Activated CD4-positive, CD25-positive, alpha-beta regulatory T cell treated with anti-CD3 and anti-CD28 coated beads, Interleukin-2, amount 50 U/mL, for 16 hours (primary cell): ENCODE measurements at regions not wholly inside any gene's neighbourhood (a gene's known extent, or its start where the extent isn't known, plus 50 kb on each side); places are given as distances from the start of the nearest gene placed in this dataset.
"Not testable (repeated sequence)": the region's sequence is repeated elsewhere in the genome, so short reads cannot be mapped to it uniquely, and the experiment has no call there.

ENCODE experiments used
- DNase-seq: peaks from one replicate; pipeline ENCODE4 v3.0.0-alpha.2; 2020; ENCODE audit warnings: low read depth, low spot score

DNA sequence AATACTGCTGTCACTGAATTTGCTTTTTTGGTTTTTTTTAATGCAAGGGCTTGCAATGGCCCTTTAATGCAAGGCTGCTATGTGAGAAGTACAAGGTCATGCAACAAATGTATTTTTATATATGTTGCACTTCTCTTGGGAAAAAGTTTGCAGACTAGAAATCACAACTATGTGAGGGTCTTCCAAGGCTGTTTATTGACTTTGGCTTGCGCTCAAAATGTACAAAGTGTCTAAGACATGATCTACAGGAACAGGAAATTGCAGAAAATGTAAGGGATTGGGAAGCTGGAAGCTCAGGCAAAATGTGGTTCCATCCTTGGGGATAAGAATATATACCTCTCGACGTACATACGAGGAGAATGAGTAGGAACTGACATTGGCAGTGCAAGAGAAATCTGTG is 92.2 kb upstream of the F13A1 start:
- DNase-seq, result no peak

DNA sequence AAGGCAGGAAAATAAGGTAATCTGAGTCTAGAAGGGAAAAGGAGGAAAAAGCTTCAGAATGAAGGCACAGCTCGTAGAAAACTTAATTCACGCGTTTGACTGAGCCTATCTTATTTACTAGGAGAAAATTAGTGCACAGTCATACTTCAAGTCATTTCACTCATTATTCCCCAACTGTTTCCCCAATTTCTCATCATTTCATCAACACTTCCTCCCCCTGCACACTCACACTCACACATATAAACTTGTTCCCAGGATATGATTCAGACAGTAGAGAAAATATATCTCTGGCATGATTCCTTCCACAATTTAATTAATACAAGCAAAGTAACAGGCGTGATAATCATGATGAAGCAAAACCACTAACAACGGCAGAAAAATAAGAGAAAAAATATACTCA is 94.5 kb upstream of the F13A1 start:
- DNase-seq, result no peak

GRCh38 chr6:6417475-6417874 is 97.0 kb upstream of the F13A1 start:
- no peak for DNase-seq

DNA sequence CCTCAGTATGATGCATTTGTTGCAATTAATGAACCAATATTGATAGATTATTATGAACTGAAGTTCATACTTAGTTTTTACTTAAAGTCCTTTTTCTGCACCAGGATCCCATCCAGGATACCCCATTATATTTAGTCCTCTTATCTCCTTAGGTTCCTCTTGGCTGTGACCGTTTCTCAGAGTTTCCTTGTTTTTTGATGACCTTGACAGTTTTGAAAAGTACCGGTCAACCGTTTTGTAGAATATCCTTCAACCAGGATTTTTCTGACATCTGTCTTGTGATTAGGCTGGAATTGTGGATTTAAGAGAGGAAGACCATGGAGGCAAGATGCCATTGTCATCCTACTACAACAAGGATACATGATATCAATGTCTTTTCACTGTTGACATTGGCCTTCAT is 98.0 kb upstream of the F13A1 start:
- no peak for DNase-seq

DNA sequence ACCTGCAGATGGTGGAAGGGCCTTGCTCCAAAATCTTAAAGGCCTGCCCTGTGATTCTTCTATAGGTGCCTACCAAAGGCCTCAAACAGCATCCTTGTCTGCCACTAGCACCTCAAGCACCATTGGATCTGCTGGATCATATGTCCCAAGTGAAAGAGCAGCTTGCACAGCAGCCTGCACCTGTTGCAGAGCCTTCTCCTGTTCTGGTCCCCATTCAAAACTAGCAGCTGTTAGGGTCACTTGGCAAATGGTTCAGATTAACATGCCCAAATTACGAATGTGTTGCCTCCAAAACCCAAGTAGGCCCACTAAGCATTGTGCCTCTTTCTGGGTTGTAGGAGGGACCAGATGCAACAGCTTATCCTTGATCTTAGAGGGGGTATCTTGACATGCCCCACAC is 99.6 kb upstream of the F13A1 start:
- DNase-seq, result no peak

DNA sequence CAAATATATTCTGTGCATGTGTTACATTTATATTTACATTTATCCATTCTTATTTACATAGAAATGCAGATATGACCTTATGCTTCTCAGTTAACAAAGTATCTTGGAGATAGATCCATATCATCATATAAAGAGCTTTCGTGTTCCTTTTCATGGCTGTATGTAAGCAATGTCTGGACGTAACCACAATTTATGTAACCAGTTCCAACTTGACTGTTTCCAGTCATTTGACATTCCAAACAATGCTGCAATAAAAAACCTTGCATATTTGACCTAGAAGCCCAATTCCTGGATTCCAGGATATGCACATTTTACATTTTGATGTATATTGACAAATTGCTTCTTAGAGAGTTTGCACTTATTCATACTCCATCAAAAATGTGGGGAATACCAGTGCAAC is 113.7 kb upstream of the F13A1 start:
- no peak for DNase-seq

DNA sequence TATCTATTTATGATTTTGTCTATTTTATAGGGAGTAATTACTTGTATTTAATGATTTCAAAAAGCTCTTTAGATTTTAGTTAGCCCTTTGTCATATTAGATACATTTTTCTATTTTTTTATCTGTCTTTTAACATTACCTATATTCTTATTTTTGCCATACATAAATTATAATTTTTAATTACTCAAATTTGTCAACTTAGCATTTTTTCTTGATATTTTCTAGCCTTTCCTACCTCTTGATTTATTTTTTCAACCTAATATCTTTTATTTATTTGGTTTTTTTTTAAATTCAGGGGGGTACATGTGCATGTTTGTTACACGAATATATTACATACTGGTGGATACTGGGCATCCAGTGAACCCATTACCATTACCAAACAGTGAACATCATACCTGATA is 114.3 kb upstream of the F13A1 start:
- DNase-seq, result no peak

DNA sequence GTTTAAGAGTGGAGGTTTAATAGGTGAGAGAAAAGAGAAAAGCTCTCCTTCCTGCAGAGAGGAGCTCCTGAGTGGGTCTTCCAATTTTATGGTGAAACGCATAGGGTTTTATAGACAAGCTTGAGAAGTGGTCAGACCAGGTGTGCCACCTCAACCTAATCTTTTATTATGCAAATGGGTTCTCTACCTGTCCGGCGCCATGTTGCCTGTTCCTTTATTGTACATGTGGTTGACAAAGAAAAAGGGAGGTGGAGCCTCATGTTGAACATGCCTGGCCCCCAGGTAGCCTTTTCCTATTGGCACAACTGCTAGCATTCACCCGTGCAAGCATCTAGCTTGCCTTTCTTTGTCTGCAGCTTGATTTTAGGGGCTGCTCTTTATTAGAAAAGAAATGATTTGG is 115.9 kb upstream of the F13A1 start:
- no peak for DNase-seq

DNA sequence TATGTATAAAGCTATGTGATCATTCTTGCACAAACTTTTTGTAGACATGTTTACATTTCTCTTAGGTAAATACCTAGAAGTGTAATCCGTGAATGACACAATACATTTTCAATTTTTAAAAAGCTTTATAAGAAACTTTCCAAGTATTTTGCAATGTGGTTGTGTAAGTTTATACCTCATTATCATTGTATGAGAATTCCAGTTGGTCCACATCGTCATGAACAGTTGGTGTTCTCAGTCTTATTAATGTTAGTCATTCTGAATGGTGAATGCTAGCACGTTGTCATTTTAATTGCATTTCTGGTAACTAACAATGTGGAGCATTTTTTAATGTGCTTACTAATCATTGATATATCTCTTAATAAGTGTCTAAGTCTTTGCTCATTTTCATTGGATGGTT is 116.5 kb upstream of the F13A1 start:
- no peak for DNase-seq

- no peak for DNase-seq
These were observed 117.8 kb upstream of the F13A1 start for GRCh38 chr6:6438286-6438685.

GRCh38 chr6:6439778-6440177 is 119.3 kb upstream of the F13A1 start:
- no peak for DNase-seq

GRCh38 chr6:6452002-6452401 is 131.5 kb upstream of the F13A1 start:
- DNase-seq, result no peak

DNA sequence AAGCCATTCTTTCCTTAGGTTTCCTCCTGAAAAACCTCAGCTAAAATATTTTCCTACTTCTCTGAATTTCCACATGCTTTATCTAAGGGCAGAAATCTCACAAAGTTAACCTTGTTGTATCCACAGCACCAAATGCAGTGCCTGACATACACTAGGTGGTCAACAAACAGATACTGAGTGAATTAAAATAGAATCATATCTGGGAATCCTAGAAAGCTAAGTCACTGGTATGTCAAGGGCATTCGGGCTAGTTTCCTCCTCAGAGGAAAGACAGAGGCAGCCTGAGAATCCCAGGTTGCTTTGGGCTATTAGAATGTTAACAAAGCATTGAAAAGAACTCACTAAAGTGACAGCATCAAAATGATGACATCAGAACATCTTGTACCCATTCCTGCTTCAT is 132.7 kb upstream of the F13A1 start:
- DNase-seq, result no peak

DNA sequence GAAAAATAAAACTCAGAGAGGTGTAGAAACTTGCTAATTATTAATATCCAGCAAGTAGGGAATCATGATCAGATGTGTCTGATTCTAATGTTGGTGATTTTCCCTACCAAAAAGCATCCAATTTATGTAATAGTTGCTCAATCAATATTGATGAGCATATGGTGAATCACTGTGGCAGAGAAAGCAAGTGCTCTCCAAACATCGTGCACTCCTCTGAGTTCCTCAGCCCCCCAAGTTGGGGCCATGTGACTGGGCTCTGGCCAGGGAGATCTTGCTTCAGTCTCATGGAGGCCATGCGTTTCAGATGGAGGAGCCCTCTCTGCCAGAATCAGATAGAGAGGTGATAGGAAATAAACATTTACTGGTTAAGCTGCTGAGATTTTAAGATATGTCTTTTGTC is 133.2 kb upstream of the LY86 start:
- no peak for DNase-seq

DNA sequence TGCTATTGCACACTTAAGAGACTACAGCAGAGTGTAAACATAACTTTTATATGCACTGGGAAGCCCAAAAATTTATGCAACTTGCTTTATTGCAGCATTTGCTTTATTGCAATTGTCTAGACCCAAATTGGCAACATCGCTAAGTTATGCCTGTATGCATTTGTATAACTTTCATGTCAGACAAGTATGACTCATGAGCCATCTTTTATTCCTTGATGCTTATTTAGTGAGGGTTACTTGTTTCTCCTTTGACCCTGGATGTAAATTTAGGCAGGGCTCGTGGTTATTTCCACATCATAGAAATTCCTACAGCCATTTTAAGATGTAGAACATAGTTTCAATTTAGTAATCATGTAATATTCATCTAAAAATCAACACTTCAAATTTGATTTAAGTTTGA is 130.3 kb upstream of the LY86 start:
- no peak for DNase-seq

DNA sequence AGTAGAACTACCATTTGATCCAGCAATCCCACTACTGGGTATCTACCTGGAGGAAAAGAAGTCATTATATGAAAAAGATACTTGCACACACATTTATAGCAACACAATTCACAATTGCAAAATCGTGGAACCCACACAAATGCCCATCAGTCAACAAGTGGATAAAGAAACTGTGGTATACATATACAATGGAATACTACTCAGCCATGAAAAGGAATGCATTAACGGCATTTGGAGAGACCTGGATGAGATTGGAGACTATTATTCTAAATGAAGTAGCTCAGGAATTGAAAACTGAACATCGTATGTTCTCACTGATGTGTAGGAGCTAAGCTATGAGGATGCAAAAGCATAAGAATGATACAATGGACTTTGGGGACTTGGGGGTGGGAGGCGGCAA is 128.6 kb upstream of the LY86 start:
- not testable (repeated sequence) for DNase-seq

DNA sequence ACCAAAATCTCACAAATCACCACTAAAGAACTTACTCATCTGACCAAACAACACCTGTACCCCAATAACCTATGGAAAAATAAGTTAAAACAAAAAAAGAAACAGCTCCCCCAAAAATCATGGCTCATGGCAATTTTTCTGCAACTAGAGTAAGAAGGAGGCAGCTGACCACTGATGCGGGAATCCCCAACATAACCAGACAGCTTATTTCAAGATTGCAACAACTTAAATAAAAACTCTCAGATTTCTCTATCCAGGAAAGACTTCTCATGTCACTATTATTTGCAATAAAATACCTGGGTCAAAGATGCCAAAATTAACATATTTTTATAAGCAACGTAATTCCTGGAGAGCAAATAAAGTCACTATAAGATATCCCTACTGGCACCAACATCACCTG is 128.1 kb upstream of the LY86 start:
- DNase-seq, result no peak

- DNase-seq, result no peak
These were observed 127.4 kb upstream of the LY86 start for GRCh38 chr6:6461138-6461537.

DNA sequence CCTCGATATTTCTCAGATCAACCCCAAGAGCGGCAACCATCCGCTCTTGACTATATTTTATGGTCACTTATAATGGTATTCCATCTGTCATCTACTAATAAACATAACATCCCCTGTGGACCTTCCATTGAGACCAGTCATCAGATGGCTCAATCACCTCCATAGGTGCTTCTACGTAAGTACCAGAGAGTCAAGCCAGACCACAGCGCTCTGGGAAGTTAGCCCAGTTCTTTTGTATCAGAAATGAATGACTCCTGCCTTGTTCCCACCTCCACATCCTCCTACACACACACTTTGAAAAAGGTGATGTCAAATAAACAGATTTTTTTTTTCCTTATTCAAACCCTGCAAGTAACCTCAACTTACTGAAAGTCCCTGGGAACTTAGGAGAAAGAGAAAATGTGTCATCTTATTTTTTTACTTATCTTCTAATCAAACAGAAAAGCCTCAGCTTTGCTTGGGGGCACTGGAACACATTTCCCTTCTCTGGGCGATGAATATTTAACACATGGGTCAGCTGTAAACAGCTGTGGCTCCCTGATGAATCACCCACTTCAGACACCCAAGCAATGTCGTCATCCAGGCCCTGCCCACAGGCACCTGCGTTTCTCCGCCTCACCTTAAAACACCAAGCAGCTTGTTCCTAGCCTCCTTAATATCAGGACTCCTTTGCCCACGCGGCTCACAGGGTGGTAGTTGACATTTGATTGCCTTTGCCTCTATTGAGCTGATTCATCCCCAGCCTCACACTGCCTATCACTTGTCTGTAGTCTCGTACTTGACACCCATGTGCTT is 121.4 kb upstream of the LY86 start:
- no peak for DNase-seq

DNA sequence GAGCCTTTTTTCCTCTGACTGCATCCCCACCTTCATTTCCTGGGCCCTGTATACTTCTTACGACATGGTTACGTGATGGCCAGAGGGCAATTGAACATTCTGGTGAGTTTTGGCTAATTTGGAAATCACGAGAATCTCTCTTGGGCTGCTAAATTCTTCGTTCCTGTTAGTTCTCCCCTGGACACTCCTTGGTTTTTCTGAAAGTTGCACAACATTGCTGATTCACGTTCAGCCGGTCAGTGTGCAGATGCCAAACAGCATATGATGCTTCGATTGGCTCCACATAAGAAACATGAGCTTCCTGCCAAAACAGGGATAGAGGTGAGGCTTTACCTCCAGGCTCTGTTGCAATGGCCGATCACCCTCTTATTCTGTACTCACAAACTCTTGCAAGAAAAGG is 119.4 kb upstream of the LY86 start:
- no peak for DNase-seq

DNA sequence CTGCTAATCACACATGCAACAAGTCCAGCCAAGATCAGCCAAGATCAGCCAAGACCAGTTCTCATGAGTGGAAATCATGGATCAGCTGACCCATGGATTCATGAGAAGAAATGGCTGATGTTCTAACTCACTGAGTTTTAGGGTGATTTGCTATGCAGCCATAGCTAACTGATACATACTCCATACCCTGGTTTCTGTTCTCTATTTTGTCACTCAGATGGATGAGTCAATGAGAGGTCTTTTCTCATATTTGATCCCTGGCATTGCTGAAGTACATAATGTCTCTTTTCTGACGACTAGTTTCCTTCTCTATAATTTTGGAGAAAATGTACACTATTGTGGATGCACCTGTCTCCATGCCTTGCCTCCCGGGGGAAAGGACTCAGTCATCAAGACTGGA is 118.4 kb upstream of the LY86 start:
- DNase-seq, result no peak

DNA sequence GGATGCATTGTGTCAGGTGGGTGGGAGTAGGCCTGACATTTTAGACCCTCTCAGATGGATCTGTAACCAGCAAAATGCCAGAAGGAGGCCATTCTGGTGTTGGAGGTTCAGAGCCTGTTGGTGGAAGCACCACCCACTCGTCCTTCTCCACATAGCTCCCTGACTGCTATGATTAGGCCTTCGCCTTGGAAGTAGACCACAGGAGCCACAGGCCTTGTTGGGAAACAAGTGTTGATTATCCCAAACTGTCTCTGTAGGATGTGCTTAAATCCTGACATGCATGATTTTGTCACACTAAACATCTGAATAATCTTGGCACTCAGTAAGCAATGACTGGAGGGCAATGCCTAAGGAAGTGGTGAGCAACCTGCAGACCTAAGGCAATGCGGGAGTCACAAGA is 117.2 kb upstream of the LY86 start:
- DNase-seq, result no peak

- DNase-seq, result no peak
These were observed 114.2 kb upstream of the LY86 start for GRCh38 chr6:6474170-6474920.
